Activated CD4-positive, alpha-beta T cell treated with anti-CD3 and anti-CD28 coated beads, Interleukin-10, Interleukin-2, amounts not matched to agents 100 ng/mL and 50 ng/mL, durations not matched to agents 16 hours and 8 hours (primary cell): ENCODE measurements at regions not wholly inside any gene's neighbourhood (a gene's known extent, or its start where the extent isn't known, plus 50 kb on each side); places are given as distances from the start of the nearest gene placed in this dataset.
"Not testable (repeated sequence)": the region's sequence is repeated elsewhere in the genome, so short reads cannot be mapped to it uniquely, and the experiment has no call there.

Source experiments
- DNase-seq: peaks from one replicate; pipeline ENCODE4 v3.0.0-alpha.2; 2020

DNA sequence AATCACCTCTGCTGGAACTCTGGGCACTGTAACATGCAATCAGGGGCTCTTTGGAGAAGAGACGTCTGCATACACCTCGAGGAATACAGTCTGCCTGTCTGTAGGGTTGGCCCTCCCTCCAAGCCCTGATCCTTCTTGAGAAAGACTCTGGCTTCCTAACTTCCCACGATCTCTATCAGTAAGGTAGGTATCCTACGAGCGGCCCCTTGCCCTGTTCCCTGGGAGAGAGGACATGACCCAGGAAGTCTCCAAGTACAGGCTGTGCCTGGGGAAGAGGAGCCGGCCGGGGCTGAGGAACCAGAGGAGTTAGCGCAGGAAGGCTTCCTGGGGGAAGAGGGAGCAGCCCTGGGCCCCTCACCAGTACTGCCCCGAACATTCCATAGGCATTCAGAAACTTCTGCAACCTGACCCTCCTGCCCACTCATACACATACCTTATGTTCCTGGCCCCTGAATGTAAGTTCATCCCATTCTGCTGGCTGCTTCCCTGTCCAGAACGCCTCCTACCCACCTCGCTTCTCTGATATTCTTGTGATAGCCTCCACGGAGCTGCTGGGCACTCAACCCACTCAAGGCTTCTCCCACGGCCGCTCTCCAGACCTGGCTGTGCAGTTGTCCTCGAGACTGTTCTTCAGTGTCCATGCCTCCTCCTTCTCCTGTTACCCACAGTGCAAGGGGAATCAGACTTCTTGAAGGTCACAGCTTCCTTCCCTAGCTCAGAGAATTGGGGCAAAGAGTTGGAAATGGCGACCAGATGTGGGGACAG lies 116.1 kb downstream of the CYP26B1 start:
- DNase-seq = no peak

DNA sequence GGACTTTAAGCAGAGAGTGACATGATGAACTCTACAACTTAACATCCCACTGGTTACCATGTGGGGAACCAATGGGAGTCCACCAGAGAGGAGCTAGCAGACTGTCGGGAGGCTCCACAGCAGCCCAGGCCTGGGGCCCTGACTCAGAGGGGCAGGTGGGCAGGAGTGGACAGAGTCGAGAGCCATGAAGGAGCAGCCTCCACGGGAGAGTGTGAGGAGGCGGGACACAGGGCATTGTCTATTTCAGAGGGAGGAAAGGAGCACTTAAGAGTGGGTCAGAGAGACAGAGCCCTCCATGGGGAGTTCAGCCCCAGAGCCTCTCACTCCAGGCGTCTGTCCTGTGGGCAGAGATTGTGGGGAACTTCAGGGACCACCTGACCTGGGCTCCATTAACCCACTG lies 118.7 kb downstream of the CYP26B1 start:
- DNase-seq = no peak

DNA sequence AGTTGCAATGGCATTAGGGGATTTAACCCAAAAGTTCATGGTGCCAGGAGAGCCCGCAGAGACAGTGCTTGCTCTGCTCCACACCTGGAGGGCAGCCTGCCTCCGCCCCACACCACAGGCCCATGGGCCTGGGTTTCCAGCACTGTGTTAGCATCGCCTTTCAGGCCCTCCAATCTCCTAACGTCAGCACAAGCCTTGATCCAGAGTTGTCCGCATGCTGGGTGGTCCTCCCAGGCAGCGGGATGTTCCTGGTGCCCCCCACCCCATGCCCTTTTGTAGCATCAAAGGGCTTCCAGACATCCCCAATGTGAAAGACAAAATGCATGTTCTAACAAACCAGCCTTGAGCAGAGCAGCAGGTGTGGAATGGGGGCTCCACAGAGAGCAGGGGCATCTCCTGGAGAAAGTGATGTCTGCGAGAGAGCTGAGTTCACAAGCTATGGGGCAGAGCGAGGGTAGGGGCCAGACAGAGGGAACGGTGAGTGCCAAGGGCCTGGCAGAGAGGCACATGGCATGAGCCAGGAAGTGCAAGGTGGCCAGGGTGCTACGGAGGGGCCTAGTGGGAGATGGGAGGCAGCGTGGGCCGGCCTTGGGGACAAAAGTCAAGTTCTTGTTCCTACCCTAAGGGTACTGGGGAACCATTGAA lies 119.2 kb downstream of the CYP26B1 start:
- no peak for DNase-seq

DNA sequence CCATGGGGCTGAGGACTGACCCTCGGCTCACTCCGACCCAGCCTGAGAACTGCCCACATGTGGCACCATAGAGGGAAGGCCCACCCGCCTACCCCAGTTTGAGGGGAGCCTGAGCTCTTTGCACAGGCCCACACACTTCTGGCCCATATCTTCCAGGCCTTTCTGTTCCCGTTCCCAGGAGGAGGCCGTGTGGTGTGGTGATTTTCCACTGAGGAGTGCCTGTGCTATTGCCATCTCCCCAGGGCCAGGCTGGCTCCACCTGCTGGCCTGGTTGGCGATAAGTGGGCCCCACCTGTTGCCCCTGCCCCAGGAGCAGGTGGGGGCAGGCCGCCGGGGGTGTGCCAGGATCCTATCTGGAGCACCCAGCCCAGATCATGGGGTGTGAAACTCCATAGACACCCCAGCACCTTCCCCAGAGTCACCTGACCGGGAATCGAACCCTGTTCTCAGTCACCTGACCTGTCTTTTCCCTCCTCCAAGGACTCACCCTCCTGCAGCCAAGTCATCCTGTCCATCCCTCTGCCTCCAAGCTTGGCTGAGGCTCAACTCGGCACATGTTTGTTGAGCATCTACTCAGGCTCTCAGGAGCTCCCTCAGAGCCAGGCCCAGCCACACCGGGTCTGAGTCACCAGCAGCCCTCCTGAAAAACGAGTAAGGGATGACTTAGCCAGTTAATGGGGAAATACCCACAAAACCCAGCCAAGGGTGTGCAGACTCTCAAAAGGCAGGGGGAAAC lies 120.1 kb downstream of the CYP26B1 start:
- DNase-seq = no peak

DNA sequence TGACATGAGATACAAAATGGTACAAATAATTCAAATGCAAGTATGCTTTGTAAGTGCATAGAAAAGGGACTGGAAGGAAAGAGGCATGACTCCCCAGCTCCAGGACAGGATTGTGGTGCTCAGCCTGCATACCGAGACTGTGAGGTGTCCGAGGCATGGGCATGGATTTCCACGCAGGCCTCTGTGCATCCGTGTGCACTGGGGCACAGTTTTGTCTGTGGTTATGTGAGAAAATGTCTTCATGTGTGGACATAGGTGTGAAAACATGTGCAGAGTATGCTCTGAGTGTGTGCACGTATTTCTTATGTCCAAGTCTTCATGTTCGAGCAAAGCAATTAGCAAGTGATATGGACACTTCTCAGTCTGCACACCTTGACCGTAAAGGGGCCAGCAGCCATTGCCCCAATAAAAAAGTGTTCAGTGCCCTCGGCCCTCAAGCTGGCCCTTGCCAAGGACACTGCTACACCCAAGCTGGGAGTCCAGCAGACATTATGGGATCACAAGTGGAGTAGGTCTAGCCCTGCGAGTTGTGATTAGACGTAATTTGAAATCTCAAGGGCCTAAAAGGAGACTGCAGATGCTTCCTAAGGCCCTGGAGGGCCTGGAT lies 120.7 kb downstream of the CYP26B1 start:
- no peak for DNase-seq

DNA sequence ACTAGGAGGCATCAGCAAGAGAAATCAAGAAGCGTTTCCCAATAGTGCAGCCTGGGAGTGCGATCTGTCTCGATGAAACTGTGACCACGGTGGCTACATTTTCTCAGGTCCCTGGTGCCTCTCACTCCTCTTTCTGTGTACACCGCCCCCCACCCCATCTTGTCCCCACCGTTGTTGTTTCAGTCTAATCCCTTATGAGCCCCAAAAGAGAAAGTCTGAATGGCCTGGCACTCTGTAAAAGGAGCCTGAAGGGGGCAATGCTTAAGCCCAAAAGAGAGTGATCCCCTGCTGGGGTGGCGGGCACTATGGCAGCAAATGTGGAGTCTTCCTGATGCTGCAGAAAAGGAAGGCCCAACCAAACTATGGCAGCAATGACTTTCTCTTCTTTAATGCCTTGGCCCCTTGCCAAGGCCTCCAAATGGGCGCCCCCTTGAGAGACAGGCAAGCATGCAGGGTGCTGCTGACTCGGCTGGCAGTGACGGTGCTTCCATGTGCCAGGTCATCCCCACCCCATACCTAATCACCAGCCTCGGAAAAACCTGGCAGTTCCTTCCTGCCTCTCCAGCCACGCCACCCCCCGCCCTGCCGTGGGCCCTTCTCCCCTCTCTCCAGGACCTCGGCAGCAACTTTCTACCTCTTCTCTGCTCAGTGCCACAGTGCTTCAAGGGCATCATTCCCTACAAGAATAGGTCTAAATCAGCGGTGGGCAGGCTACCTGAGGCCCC lies 123.0 kb downstream of the CYP26B1 start:
- DNase-seq = no peak

DNA sequence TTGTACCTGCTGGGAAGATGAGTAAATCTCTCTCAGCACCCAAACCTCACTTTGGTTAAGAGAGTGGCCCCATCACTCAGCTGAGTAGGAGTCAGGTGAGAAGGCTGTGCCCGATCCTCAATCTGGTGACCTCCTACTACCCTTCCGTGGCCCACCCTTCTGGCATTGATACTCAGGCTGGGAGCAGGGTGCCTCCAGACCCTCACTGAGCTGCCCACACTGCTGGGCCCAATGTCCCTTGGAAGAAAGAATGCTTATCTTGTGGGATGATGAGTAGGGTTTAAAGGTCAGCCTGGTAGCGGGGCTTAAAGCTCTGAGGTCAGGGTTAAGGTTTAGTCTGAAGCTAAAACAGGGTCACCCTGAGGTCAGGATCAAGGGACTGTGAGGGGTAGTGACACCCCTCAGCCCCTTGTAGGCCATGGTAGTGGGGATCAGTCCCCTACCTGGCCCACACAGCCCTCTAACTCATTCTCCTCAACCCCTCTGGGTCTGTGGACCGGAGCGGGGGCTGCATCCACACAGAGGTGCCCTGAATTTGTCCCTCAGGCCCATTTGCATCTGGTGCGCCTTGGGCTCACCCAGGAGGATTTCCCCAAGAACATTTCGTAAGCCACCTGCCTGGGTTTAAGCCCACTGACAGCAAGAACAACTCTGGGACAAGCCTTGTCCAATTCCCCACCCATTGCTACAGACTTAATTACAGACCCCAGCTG lies 123.8 kb downstream of the CYP26B1 start:
- DNase-seq = no peak

DNA sequence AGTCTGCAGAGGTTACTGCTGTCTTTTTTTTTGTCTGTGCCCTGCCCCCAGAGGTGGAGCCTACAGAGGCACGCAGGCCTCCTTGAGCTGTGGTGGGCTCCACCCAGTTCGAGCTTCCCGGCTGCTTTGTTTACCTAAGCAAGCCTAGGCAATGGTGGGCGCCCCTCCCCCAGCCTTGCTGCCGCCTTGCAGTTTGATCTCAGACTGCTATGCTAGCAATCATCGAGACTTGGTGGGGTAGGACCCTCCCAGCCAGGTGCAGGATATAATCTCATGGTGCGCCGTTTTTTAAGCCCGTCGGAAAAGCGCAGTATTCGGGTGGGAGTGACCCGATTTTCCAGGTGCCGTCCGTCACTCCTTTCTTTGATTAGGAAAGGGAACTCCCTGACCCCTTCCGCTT lies 126.3 kb downstream of the CYP26B1 start:
- DNase-seq = not testable (repeated sequence)

DNA sequence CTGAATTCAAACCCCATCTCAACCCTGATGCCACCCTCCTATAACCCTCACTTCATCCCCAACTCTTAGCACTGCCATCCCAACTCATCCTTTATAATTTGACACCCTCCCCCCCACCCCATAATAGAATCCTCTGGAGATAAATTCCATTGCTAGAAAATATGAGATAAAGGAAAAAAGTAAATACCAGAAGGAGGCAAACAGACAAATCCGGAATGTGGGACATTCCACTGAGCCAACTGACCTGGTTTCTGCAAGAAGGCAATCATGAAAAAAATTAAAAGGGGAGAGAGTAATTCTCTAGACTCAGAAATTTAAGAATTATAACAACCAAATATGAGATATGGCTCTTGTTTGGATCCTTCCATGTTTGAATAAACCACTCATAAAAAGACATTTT lies 132.4 kb downstream of the CYP26B1 start:
- no peak for DNase-seq

DNA sequence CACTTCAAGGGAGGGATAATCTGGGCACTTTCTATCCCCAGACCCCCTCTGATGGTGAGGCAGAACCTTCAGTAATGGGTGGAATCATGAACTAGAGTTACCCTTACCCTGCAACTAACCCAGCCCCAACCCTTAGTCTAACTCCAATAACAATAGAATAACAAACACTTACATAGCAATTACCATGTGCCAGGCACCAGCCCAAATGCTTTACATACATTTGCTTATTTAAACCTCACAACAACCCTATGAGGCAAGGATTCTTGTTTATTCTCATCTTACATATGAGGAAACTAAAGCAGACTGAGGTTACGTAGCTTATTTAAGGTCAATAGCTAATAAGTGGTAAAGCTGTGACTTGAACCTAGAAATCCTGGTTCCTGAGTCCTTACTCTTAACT lies 132.8 kb downstream of the CYP26B1 start:
- DNase-seq = no peak

DNA sequence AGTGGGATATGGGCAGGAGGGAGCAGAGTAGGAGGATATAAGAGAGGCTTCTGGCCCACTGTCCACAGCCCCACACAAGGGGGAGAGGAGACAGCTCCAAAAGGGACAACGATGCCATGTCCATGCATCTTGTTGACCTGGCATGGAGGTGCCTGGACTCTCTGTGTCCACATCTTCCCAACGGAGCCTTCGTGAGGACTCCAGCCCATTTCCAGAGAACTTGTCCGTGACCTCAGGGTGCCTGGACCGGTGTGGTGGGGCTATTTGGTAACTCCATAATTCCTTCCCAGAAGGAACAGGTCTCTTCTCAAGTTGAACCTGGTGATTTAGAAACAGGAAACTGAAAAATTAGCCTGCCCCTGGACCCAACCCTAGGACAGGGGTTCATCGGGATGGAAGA lies 133.9 kb downstream of the CYP26B1 start:
- no peak for DNase-seq

DNA sequence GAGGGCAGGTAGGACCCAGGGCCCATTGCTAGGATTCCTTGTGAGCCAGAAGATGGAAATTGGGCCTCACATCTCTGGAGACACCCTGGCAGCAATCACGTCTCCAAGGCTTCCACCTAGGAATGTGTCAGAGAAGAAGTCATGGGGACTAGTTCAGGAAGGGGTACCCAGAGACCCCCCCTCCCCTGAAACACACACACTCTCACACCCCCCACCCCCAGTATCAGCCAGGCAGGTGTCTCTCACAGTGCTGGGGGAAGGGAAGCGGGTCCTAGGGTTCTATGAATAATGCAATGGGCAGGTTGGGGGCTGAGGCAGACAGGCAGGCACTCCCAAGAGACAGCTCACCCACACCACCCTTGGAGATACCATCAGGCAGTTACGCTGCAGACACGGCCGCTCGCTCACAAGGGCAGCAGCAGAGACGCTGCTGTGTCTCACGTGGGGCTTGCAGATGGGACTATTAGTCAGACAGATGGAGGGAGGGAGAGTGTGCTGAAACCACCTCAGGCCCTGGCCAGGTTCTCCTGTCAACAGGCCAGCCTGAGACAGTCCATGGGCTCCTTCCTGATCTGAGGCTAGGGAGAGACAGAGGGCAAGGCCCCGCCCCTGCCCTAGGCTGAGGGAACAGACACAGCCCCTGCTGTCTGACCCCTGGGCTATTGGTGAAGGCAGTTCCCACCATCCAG lies 134.6 kb downstream of the CYP26B1 start:
- DNase-seq = no peak

DNA sequence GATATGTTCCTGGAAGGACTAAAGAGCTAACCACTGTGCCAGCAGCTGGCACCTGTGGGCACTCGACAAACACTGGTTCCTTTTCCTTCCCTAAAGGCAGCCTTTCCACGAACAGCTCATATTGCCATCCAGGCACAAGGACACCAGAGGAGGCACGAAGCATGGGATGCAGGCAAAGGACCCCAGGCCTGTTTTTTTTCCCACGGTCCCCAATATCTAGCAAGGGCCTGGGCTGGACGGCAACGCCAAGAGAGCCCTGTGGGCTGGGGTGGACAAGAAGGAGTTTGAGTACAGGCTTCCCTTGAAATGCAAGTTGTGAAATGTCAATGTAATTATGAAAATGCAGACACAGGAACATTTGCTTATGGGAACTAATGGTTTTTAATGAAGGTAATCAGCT lies 135.9 kb downstream of the CYP26B1 start:
- no peak for DNase-seq

DNA sequence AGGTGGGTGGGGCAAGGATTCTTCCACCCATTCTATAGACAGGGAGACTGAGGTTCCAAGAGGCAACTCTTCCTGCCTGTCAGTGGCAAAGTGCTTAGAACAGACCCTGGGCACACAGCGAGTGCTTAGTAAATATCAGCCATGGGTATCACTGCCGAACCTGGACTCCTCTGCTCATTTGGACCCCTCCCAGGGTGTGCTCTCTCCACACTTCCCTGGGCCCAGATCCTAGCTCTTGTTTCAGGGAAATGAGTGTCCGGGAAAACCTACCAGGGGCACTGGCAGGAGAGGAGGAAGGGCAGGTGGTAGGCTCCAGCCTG lies 136.3 kb downstream of the CYP26B1 start:
- no peak for DNase-seq

DNA sequence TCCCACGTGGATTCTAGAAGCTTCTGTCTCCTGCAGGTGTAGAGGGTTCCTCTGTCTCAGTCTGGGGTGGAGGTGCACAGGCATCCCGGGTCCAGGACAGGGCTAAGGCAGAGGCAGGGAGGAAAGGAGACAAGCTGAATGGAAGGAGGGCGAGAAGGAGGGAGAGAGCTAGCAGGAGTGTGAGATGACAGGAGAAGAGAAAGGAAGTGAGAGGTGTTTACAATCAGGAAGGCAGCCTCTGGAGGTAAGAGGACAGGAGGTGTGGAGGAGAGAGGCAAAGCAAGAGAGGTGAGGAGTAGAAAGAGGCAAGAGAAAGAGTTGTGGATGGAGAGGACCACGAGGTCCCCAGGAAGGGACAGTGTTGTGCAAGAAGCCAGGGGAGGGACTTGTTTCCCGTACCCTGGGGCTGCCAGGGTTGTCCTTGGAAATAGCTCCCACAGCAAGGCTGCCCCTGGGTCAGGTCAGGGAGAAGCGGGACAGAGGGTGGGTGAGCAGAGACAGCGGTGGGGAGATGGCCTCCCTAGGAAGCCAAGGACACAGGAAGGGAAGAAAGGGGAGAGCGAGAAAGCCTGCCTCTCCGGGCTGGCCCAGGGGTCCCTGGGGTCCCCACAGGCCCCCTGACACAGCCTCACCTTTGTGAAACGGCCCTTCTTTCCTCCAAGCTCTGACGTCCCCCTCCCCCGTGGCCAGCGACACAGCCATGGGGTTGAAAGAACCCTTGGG lies 136.9 kb downstream of the CYP26B1 start:
- no peak for DNase-seq

DNA sequence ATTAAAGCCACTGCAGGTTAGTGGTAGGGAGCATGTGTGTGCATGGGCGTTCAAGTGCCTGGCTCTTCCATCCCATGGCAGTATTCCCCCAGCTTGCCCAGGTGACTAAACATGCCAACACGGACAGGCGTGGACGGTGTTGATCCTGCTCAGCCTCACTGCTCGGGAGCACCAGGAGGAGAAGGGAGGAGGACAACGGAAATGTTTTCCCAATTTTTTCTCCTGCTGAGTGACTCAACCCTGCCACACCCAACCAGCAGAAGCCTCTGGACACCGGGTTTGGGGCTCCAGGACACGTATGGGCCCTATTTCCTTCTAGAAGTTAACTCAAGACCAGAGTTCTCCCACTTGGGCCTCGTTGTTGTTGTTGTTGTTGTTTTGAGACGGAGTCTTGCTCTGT lies 139.1 kb downstream of the CYP26B1 start:
- no peak for DNase-seq

DNA sequence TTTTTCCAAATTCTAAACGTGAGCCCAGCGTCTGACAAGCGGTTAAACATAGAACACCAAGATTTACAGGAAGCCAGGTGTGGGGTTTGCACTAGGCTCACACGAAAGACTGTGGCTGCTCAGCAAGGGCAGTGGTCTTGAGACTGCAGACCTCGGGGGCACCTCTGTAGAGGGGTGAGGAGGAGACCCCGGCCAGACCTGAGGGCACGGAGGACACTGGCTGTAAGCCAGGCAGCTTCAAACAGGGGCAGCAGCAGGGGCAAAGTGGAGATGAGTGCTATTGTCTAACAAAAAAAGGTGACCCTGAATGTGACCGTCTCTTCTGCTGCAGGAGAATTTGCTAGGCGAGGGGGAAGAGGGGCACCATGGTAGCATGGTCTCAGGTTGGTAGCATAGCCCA lies 140.3 kb downstream of the CYP26B1 start:
- DNase-seq = no peak

DNA sequence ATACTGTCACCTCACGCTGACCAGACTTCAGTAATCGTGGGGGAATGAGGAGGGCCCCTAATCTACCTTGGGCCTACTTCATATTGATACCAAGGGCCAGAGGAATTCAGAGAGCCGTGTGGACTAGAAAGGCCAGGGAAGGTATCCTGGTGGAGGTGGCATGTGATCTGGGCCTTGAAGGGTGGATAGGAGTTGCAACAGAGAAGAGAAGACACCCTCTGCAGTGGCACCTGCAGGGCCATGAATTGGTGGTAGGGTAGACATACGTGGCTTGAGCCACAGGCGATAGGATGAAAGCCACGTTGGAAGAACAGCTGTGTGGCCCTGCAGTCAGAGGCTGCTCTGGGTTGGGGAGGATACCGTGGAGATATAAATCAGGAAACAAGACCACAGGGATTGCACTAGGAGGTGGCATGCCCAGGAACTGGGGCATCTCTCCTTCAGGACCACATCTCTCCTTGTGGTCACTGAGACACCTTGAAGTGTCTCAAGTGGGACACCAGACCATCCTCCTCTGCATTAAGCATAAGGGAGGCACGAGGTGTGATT lies 141.4 kb downstream of the CYP26B1 start:
- no peak for DNase-seq

DNA sequence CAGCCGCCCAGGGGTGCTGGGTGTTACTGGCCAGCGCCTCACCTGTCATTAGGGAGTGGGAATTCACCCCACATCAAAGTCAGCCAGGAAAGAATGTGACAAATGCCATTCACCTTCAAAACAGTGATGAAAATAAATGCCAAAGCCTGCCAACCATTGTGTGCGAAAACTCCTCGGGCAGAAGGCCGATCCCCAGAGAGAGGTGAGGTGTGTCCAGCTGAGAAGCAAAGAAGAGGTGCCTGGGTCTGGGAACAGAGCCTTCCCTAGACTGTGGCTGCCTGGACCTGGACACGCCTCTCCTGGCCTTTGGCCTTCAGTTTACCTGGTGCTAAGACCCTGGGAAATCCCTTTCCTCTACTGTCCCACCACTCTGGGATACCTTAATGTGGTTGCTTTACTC lies 142.7 kb downstream of the CYP26B1 start:
- DNase-seq = no peak

DNA sequence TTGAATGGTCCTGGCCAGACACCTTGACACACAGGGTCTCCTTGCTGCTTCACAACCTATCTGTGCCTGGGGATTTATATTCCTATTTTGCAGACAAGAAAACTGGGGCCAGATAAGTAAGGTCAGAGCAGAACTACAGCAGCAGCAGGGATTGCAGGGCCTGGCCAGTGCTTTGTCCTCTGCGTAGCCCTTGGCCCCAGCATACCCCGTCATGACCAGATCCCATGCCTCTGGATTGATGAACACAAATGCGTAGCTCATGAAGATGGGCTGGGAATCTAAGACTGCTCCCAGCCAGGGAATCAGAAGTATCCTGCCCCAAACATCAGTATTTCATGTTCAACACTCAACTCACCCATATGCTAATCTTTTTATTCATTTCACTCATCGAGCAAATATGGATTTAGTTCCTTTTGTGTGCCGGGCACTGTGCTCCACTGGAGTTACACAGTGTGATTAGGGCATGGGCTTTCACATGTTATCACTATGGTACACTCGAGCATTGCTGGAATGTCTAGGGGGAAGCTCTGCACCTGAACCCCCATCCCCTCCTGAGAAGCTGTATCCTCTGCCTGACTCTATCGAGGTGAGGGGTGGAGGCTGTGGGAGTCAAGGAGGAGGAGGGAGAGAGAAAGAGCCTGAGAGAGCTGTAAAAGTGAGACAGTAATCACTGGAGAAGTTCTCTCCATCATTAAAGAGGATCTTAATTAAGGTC lies 143.3 kb downstream of the CYP26B1 start:
- no peak for DNase-seq
